Astrocyte of the hippocampus (primary cell): ENCODE measurements at regions not wholly inside any gene's neighbourhood (a gene's known extent, or its start where the extent isn't known, plus 50 kb on each side); places are given as distances from the start of the nearest gene placed in this dataset.
"Not testable (repeated sequence)": the region's sequence is repeated elsewhere in the genome, so short reads cannot be mapped to it uniquely, and the experiment has no call there.

Source experiments
- DNase-seq: peaks from one replicate; pipeline ENCODE4 v3.0.0; 2011; ENCODE audit warnings: low read depth, low spot score

DNA sequence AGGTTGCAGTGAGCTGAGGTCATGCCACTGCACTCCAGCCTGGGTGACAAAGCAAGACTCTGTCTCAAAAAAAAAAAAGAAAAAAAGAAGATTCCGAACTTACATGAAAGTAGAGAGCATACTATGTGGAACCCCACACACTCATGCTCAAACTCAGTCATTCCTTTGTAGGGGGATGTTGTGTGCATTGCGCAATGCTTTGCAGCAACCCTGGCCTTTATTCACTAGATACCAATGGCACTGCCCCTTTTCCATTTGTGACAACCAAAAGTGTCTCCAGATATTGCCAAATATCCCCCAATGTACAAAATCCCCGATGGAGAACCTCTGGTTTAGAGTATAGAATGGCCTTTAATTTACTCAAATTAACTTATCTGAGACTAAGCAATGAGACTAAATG lies 158.6 kb downstream of the GJA1 start:
- DNase-seq: no peak

GRCh38 chr6:121595646-121596045 lies 160.2 kb downstream of the GJA1 start:
- DNase-seq: no peak

GRCh38 chr6:121596441-121596840 lies 161.0 kb downstream of the GJA1 start:
- DNase-seq: peak; percentile 22

- DNase-seq: peak; percentile 24
Measured at GRCh38 chr6:121597654-121598053, 162.2 kb downstream of the GJA1 start.

GRCh38 chr6:121599331-121599730 lies 163.9 kb downstream of the GJA1 start:
- not testable (repeated sequence) for DNase-seq

GRCh38 chr6:121600389-121601168 lies 165.1 kb downstream of the GJA1 start:
- DNase-seq: no peak

GRCh38 chr6:121603486-121603885 lies 168.0 kb downstream of the GJA1 start:
- DNase-seq: no peak

- DNase-seq: no peak
Measured at GRCh38 chr6:121607721-121608120, 172.3 kb downstream of the GJA1 start.

DNA sequence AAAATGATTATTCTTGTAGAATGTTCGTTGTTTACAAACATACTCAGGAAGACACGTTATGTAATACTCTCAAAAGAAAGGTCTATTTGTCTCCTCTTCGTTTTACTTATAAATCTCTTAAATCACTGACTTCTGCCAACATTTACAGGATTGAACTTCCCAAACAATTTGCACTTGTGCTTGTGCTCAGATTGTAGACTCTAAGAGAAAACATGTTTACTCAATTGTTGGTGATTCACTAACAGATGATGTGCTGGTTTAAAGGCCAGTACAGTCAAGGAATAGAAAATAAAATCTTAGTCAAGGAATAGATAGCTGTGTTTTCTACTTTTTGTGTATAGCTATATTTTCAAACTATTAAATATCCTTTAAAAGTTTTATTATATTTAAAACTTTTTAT lies 172.8 kb downstream of the GJA1 start:
- DNase-seq: no peak

DNA sequence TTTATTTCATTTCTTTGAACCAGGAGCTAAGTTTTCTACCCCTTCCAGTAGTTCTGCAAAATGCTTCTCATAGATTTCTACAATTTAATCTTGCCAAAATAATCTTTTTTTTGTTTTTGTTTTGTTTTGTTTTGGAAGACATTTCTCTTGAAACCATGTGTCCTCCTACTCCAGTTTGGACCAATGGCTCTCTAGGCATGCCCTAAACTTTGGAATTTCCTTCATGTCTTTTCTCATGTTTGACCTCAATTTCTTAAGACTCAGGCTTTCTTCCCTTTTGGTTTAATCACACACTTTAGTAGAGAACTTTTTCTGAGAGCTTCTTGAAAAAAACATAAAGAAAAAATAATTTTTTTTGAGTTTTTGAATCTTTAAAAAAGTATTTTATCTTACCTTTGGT lies 173.8 kb downstream of the GJA1 start:
- no peak for DNase-seq

- DNase-seq: no peak
Measured at GRCh38 chr6:121612927-121613326, 177.5 kb downstream of the GJA1 start.

GRCh38 chr6:121614115-121614514 lies 178.7 kb downstream of the GJA1 start:
- no peak for DNase-seq

DNA sequence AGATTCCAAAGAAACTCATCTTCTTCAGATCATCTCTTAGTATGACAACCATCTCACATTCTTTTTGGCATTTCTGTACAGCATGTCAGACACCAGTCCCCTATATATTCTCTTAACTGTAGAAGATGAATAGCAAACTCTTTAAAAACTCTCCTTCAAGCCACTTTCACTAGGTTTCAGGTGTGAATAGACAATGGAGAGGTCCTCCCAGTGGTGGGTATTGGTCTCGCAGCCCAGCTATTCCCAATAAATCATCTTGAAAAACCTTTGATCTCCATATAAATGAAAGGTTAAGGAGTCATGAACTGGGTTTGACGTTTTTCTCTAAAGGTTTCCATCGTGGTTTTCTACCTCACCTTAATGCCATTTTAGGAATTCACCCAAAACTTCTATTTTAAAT lies 180.0 kb downstream of the GJA1 start:
- DNase-seq: no peak

- no peak for DNase-seq
Measured at GRCh38 chr6:121616406-121616805, 181.0 kb downstream of the GJA1 start.

DNA sequence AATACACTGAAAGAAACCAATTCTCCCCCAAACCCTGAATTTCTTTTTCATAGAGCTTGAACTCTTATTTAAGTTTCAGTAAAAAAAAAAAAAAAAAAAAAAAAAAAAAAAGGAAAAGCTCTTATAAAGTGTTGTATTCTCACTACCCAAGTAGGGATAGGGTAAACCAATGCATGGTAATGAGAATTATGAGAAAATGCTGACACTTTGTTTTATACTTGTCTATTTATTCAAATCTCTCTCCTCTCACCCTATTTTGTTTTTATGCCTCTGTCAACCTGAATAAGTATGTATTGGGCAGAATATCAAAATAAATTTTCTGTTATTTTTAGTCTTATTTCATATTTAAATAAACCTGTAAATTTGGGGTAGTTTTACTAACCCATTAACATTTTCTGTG lies 181.9 kb downstream of the GJA1 start:
- DNase-seq: no peak

- no peak for DNase-seq
Measured at GRCh38 chr6:121619013-121619412, 183.6 kb downstream of the GJA1 start.

GRCh38 chr6:121619987-121620740 lies 184.7 kb downstream of the GJA1 start:
- no peak for DNase-seq

GRCh38 chr6:121627761-121628160 lies 192.3 kb downstream of the GJA1 start:
- DNase-seq: no peak

- no peak for DNase-seq
Measured at GRCh38 chr6:121630716-121631115, 195.3 kb downstream of the GJA1 start.

GRCh38 chr6:121631752-121632151 lies 196.3 kb downstream of the GJA1 start:
- not testable (repeated sequence) for DNase-seq

DNA sequence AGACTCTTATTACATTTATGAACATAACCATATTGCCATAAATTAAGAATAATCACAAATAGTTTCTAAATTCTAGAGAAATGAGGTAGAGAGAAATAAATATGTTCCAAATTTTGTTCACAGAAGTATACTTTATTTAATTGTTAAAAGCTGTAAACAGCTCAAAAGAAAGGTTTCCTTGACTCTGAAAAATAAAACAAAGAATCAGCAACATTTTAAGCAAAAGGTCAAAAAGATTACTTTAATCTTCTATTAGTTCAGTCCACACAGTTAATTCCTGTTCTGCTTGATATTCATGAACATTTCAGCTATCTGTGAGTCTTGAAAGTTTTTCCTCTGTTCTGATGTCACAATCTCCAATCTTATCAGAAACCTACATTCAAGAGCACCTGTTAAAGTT lies 197.9 kb downstream of the GJA1 start:
- no peak for DNase-seq

DNA sequence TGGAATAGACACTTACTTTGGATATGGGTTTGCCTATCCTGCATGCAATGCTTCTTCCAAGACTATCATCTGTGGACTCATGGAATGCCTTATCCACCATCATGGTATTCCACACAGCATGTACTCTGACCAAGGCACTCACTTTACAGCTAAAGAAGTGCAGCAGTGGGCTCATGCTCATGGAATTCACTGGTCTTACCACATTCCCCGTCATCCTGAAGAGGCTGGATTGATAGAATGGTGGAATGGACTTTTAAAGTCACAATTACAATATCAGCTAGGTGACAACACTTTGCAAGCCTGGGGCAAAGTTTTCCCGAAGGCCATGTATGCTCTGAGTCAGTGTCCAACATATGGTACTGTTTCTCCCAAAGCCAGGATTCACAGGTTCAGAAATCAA lies 199.1 kb downstream of the GJA1 start:
- not testable (repeated sequence) for DNase-seq

GRCh38 chr6:121635355-121635754 lies 199.9 kb downstream of the GJA1 start:
- DNase-seq: no peak
